Upper lobe of right lung (tissue), 1 donor: ENCODE measurements at regions not wholly inside any gene's neighbourhood (a gene's known extent, or its start where the extent isn't known, plus 50 kb on each side); places are given as distances from the start of the nearest gene placed in this dataset.

ENCODE experiments used
- ATAC-seq: fragments of 200-7000 bp; cut with Tn5 transposase; one replicate; pipeline ENCODE4 v1.9.1; 2020; ENCODE audit warnings: mild to moderate bottlenecking, moderate library complexity
- DNase-seq: peaks from one replicate; pipeline ENCODE4 v3.0.0-alpha.2; 2020
- H3K27ac ChIP-seq: fragments of 200-600 bp; one replicate; pipeline ENCODE4 v1.8.0; 2022
- H3K27me3 ChIP-seq: fragments of 200-600 bp; one replicate; pipeline ENCODE4 v1.8.0; 2022; ENCODE audit warnings: mild to moderate bottlenecking
- H3K36me3 ChIP-seq: fragments of 200-600 bp; one replicate; pipeline ENCODE4 v1.8.0; 2022
- H3K4me1 ChIP-seq: fragments of 200-600 bp; one replicate; pipeline ENCODE4 v1.8.0; 2022
- H3K4me3 ChIP-seq: fragments of 200-600 bp; one replicate; pipeline ENCODE4 v1.8.0; 2022; ENCODE audit warnings: mild to moderate bottlenecking
- H3K9me3 ChIP-seq: fragments of 200-600 bp; one replicate; pipeline ENCODE4 v1.8.0; 2022
- CTCF ChIP-seq: fragments of 200-600 bp; IDR thresholded peaks from one replicate; pipeline ENCODE4 v1.8.0; 2022; ENCODE audit warnings: antibody characterized with exemption
- intact Hi-C: fragments of 100-400 bp; cut with DNase I; formaldehyde crosslinking; loops from one replicate; pipeline ENCODE4 v1.11.0; 2022
- donor health status: DM: no; HTN: yes; CAD: no; lungs with severe emphysema.

- Histone ChIP-seq H3K27ac (no peak overlapping the region), H3K27me3 (no peaks in the 10 kb centered on the region), H3K9me3 (no peaks in the 10 kb centered on the region), H3K4me1 (no peaks in the 10 kb centered on the region), H3K4me3 (no peak overlapping the region), H3K36me3 (no peaks in the 10 kb centered on the region)
- TF ChIP-seq CTCF: no peak
- DNase-seq (no peak), ATAC-seq (no peak)
- intact Hi-C loops: no loop called here
These were observed 273.3 kb downstream of the ALDH8A1 start for GRCh38 chr6:134676307-134677281.

DNA sequence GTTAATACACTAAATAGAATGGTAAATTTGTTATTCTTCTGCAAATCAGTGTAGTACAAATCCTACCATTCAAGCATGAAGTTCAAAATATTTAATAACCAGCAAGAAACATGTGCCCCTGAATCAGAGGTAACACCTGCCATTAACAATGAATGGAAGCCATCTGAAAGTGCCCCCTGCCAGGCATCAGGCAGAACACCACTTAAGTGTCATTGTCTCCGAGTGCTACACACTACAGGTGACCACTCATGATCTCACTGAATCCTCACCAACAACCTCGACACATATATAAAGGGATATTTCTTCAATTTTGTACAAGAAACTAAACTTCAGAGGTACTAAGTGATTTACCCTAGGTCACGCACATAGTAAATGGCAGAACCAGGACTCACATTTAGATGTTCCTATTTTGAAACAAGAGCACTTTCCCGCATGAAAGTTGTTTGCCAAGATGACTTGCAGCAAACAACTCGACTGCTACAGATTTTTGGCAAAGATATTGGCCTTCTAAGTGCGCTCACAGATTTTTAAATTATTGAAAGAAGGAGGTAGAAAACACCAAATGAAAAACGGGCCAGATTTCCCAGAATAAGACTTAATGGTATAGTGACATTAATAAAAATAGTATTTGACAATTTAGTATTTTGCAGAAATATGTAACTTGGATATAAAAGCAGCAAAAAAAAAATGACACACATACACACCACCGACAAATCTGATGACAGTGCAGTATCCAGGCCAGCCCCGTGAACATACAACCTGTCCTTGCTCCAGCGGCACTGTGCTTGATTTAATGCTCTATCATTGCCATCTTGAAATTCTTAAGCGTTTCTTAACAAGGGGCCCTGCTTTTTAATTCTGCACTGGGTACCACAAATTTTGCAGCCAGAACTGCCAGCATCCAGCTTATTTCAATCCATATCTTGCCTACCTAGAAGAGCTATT lies 274.5 kb downstream of the ALDH8A1 start:
- Histone ChIP-seq H3K27me3 (no peaks in the 10 kb centered on the region), H3K9me3 (no peaks in the 10 kb centered on the region), H3K27ac (no peak overlapping the region), H3K4me1 (no peaks in the 10 kb centered on the region), H3K4me3 (no peak overlapping the region), H3K36me3 (no peaks in the 10 kb centered on the region)
- no peak for DNase-seq
- ATAC-seq: no peak
- TF ChIP-seq CTCF: no peak
- intact Hi-C loops: no loop called here

GRCh38 chr6:134674562-134674961 lies 275.3 kb downstream of the ALDH8A1 start:
- H3K4me3 ChIP-seq: no peak overlapping the region
- no peaks in the 10 kb centered on the region for H3K27me3 ChIP-seq
- H3K27ac ChIP-seq: no peak overlapping the region
- intact Hi-C loops: no loop called here
- H3K36me3 ChIP-seq: no peaks in the 10 kb centered on the region
- no peaks in the 10 kb centered on the region for H3K9me3 ChIP-seq
- H3K4me1 ChIP-seq: no peaks in the 10 kb centered on the region
- ATAC-seq: no peak
- no peak for TF ChIP-seq CTCF
- no peak for DNase-seq

DNA sequence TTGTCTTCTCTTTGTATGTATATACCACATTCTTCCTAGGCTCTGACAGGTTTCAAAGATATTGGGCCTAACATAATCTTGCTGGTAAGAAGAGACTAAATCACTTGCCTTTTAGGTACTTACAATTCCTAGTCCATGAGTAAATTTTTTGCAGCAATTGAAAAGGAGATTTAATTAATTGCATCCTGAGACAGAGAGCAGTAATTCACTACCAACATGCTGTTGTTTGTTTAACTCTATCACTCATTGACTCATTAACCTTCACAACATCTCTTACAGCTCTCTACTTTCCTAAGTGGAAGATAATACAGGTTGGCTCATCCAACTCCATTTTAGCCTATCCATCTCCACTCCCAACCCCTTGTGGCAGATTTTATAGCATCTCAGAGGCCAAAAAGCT lies 280.4 kb downstream of the ALDH8A1 start:
- intact Hi-C loops: no loop called here
- Histone ChIP-seq H3K4me3 (no peak overlapping the region), H3K27ac (no peak overlapping the region), H3K4me1 (no peaks in the 10 kb centered on the region), H3K27me3 (no peaks in the 10 kb centered on the region), H3K9me3 (no peaks in the 10 kb centered on the region), H3K36me3 (no peaks in the 10 kb centered on the region)
- DNase-seq: no peak
- TF ChIP-seq CTCF: no peak
- no peak for ATAC-seq

- Histone ChIP-seq H3K36me3 (no peaks in the 10 kb centered on the region), H3K4me3 (no peak overlapping the region), H3K4me1 (no peaks in the 10 kb centered on the region), H3K9me3 (no peaks in the 10 kb centered on the region), H3K27me3 (no peaks in the 10 kb centered on the region), H3K27ac (no peak overlapping the region)
- no peak for TF ChIP-seq CTCF
- DNase-seq: no peak
- intact Hi-C loops: no loop called here
- no peak for ATAC-seq
These were observed 282.8 kb downstream of the ALDH8A1 start for GRCh38 chr6:134667111-134667510.
